ENCODE measurements at regions not wholly inside any gene's neighbourhood (a gene's known extent, or its start where the extent isn't known, plus 50 kb on each side); places are given as distances from the start of the nearest gene placed in this dataset.

- TF ChIP-seq CHD1 (IDR thresholded peaks at IDR 0.05; ENCODE audit: low read depth, low read length) (no peak), CEBPB (IDR thresholded peaks at IDR 0.05; ENCODE audit: low read depth, low read length) (no peak), CHD2 (IDR thresholded peaks at IDR 0.05; ENCODE audit: low read length) (no peak), POLR2A (IDR thresholded peaks at IDR 0.05; ENCODE audit: control extremely low read depth in 1 of 2, low read depth in 2 of 2, low read length in 2 of 2) (no peak), NRF1 (IDR thresholded peaks at IDR 0.05; ENCODE audit: low read depth, low read length) (no peak), CTCF (IDR thresholded peaks at IDR 0.05; ENCODE audit: control extremely low read depth in 1 of 3, insufficient read depth in 1 of 3, low read depth in 1 of 3, low read length in 3 of 3) (no peak), RFX5 (IDR thresholded peaks at IDR 0.05; ENCODE audit: borderline replicate concordance, low read depth, low read length) (no peak), EP300 (IDR thresholded peaks at IDR 0.05; ENCODE audit: borderline replicate concordance in 1 of 2, low read depth in 2 of 2, low read length in 2 of 2) (no peak), POLR2AphosphoS5 (IDR thresholded peaks at IDR 0.05; ENCODE audit: low read depth, low read length) (no peak), GABPA (IDR thresholded peaks at IDR 0.05; ENCODE audit: borderline replicate concordance, insufficient read depth, low read length) (no peak), RAD21 (IDR thresholded peaks at IDR 0.05 in 1 of 2, conservative IDR thresholded peaks at IDR 0.05 in 1 of 2; ENCODE audit: low read depth in 2 of 2, low read length in 2 of 2) (no peak), CBX5 (IDR thresholded peaks at IDR 0.05; ENCODE audit: low read depth, low read length) (no peak), NANOG (IDR thresholded peaks at IDR 0.05; ENCODE audit: insufficient read depth, low read depth, low read length, poor library complexity, severe bottlenecking) (no peak), SP4 (IDR thresholded peaks at IDR 0.05; ENCODE audit: low read length) (no peak)
Observed at GRCh38 chr4:149076401-149076800, 634.2 kb upstream of the NR3C2 start.

Measured in H1 (cell line).